ENCODE measurements at regions not wholly inside any gene's neighbourhood (a gene's known extent, or its start where the extent isn't known, plus 50 kb on each side); places are given as distances from the start of the nearest gene placed in this dataset.
A peak's percentile ranks its signal among the peaks of the same experiment; 100 is the strongest.

GRCh38 chr13:50636007-50636704, 207.3 kb downstream of the DLEU7 start:
- H3K4me3 ChIP-seq: no peak overlapping the region
- TF ChIP-seq POLR2AphosphoS5 (IDR thresholded peaks at IDR 0.05) (no peak), POLR2A (IDR thresholded peaks at IDR 0.05) (no peak), CTCF (IDR thresholded peaks at IDR 0.05) (no peak)
- 77% methylated on average over 7 of the region's 7 CpGs for WGBS
- H3K36me3 ChIP-seq: no peaks in the 10 kb centered on the region
- DNase-seq (ENCODE audit: low spot score): no peak
- H3K4me1 ChIP-seq (replicated peaks): no peaks in the 10 kb centered on the region
- H3K9me3 ChIP-seq: no peaks in the 10 kb centered on the region
- H3K27ac ChIP-seq: no peak overlapping the region
- no peaks in the 10 kb centered on the region for H3K27me3 ChIP-seq (replicated peaks; ENCODE audit: insufficient read depth)
- intact Hi-C loops (cut with DNase I): no loop called here

- H3K27me3 ChIP-seq (replicated peaks; ENCODE audit: insufficient read depth): no peaks in the 10 kb centered on the region
- intact Hi-C loops (cut with DNase I): no loop called here
- no peaks in the 10 kb centered on the region for H3K36me3 ChIP-seq
- no peaks in the 10 kb centered on the region for H3K9me3 ChIP-seq
- DNase-seq (ENCODE audit: low spot score): no peak
- H3K4me3 ChIP-seq: no peak overlapping the region
- H3K4me1 ChIP-seq (replicated peaks): no peaks in the 10 kb centered on the region
- H3K27ac ChIP-seq: no peak overlapping the region
- no peak for TF ChIP-seq POLR2A (IDR thresholded peaks at IDR 0.05)
- no peak for TF ChIP-seq POLR2AphosphoS5 (IDR thresholded peaks at IDR 0.05)
- TF ChIP-seq CTCF (IDR thresholded peaks at IDR 0.05): no peak
- WGBS: 86% methylated on average over 5 of the region's 5 CpGs
These were observed 200.4 kb downstream of the DLEU7 start for GRCh38 chr13:50643060-50643459.

GRCh38 chr13:50644081-50644871, 199.2 kb downstream of the DLEU7 start:
- peak in 1 of 4 experiments; percentile 12 for TF ChIP-seq CTCF (IDR thresholded peaks at IDR 0.05)
- TF ChIP-seq POLR2AphosphoS5 (IDR thresholded peaks at IDR 0.05): peak; percentile 5
- no peak for TF ChIP-seq POLR2A (IDR thresholded peaks at IDR 0.05)
- WGBS: 56% methylated on average over 5 of the region's 5 CpGs
- Histone ChIP-seq H3K27ac (no peak overlapping the region), H3K9me3 (no peaks in the 10 kb centered on the region), H3K27me3 (replicated peaks; ENCODE audit: insufficient read depth) (no peaks in the 10 kb centered on the region), H3K4me3 (no peak overlapping the region), H3K4me1 (replicated peaks) (no peaks in the 10 kb centered on the region), H3K36me3 (no peaks in the 10 kb centered on the region)
- intact Hi-C loops (cut with DNase I): no loop called here
- peak; percentile 19 for DNase-seq (ENCODE audit: low spot score)

- H3K27ac ChIP-seq: no peak overlapping the region
- no peaks in the 10 kb centered on the region for H3K27me3 ChIP-seq (replicated peaks; ENCODE audit: insufficient read depth)
- no peaks in the 10 kb centered on the region for H3K36me3 ChIP-seq
- DNase-seq (ENCODE audit: low spot score): no peak
- TF ChIP-seq POLR2AphosphoS5 (IDR thresholded peaks at IDR 0.05) (no peak), CTCF (IDR thresholded peaks at IDR 0.05) (no peak), POLR2A (IDR thresholded peaks at IDR 0.05) (no peak)
- no peaks in the 10 kb centered on the region for H3K9me3 ChIP-seq
- no peaks in the 10 kb centered on the region for H3K4me1 ChIP-seq (replicated peaks)
- H3K4me3 ChIP-seq: no peak overlapping the region
- intact Hi-C loops (cut with DNase I): no loop called here
- 84% methylated on average over 4 of the region's 4 CpGs for WGBS
These were observed 198.4 kb downstream of the DLEU7 start for GRCh38 chr13:50645092-50645491.

Data from prostate gland (tissue), 2 donors.